ENCODE measurements at regions not wholly inside any gene's neighbourhood (a gene's known extent, or its start where the extent isn't known, plus 50 kb on each side); places are given as distances from the start of the nearest gene placed in this dataset.

GRCh38 chr1:199287206-199287605, 648.4 kb downstream of the PTPRC start:
- Histone ChIP-seq H3K27me3 (ENCODE audit: control insufficient read depth, insufficient read depth) (no peaks in the 10 kb centered on the region), H3K27ac (ENCODE audit: low read length) (no peak overlapping the region), H3K4me1 (ENCODE audit: control insufficient read depth, insufficient read depth, low read length) (no peaks in the 10 kb centered on the region), H3K9me3 (ENCODE audit: control insufficient read depth, low read length) (peaks cover 2% of the 10 kb centered on the region), H3K4me3 (ENCODE audit: low read length) (no peak overlapping the region)
- intact Hi-C loops (cut with DNase I): no loop called here
- ATAC-seq: no peak
- 86% methylated on average over 1 of the region's 1 CpG for WGBS
- DNase-seq: no peak

GRCh38 chr1:199287647-199288046, 648.8 kb downstream of the PTPRC start:
- Histone ChIP-seq H3K4me3 (ENCODE audit: low read length) (no peak overlapping the region), H3K27ac (ENCODE audit: low read length) (no peak overlapping the region), H3K4me1 (ENCODE audit: control insufficient read depth, insufficient read depth, low read length) (no peaks in the 10 kb centered on the region), H3K9me3 (ENCODE audit: control insufficient read depth, low read length) (peaks cover 2% of the 10 kb centered on the region), H3K27me3 (ENCODE audit: control insufficient read depth, insufficient read depth) (no peaks in the 10 kb centered on the region)
- ATAC-seq: no peak
- intact Hi-C loops (cut with DNase I): no loop called here
- WGBS: 55% methylated on average over 1 of the region's 1 CpG
- DNase-seq: no peak

GRCh38 chr1:199290186-199290585, 651.3 kb downstream of the PTPRC start:
- intact Hi-C loops (cut with DNase I): no loop called here
- no peak for DNase-seq
- Histone ChIP-seq H3K27me3 (ENCODE audit: control insufficient read depth, insufficient read depth) (no peaks in the 10 kb centered on the region), H3K4me3 (ENCODE audit: low read length) (no peak overlapping the region), H3K4me1 (ENCODE audit: control insufficient read depth, insufficient read depth, low read length) (no peaks in the 10 kb centered on the region), H3K27ac (ENCODE audit: low read length) (no peak overlapping the region), H3K9me3 (ENCODE audit: control insufficient read depth, low read length) (peaks cover 2% of the 10 kb centered on the region)
- no peak for ATAC-seq

GRCh38 chr1:199291022-199291740, 652.3 kb downstream of the PTPRC start:
- WGBS: 38% methylated on average over 2 of the region's 2 CpGs
- H3K4me3 ChIP-seq (ENCODE audit: low read length): no peak overlapping the region

GRCh38 chr1:199292896-199293295, 654.1 kb downstream of the PTPRC start:
- peaks cover 2% of the 10 kb centered on the region for H3K9me3 ChIP-seq (ENCODE audit: control insufficient read depth, low read length)
- ATAC-seq: no peak
- H3K27ac ChIP-seq (ENCODE audit: low read length): no peak overlapping the region
- intact Hi-C loops (cut with DNase I): no loop called here
- no peaks in the 10 kb centered on the region for H3K27me3 ChIP-seq (ENCODE audit: control insufficient read depth, insufficient read depth)
- H3K4me3 ChIP-seq (ENCODE audit: low read length): no peak overlapping the region
- WGBS: 80% methylated on average over 1 of the region's 1 CpG
- DNase-seq: no peak
- no peaks in the 10 kb centered on the region for H3K4me1 ChIP-seq (ENCODE audit: control insufficient read depth, insufficient read depth, low read length)

More at GRCh38 chr1:199291022-199291740, 652.3 kb downstream of the PTPRC start:
- DNase-seq: no peak
- intact Hi-C loops (cut with DNase I): no loop called here
- Histone ChIP-seq H3K4me1 (ENCODE audit: control insufficient read depth, insufficient read depth, low read length) (no peaks in the 10 kb centered on the region), H3K9me3 (ENCODE audit: control insufficient read depth, low read length) (peaks cover 2% of the 10 kb centered on the region), H3K27ac (ENCODE audit: low read length) (no peak overlapping the region), H3K27me3 (ENCODE audit: control insufficient read depth, insufficient read depth) (no peaks in the 10 kb centered on the region)
- ATAC-seq: no peak

GRCh38 chr1:199295107-199295506, 656.3 kb downstream of the PTPRC start:
- no peak overlapping the region for H3K27ac ChIP-seq (ENCODE audit: low read length)
- intact Hi-C loops (cut with DNase I): no loop called here
- H3K4me3 ChIP-seq (ENCODE audit: low read length): no peak overlapping the region
- no peak for DNase-seq
- ATAC-seq: no peak
- H3K27me3 ChIP-seq (ENCODE audit: control insufficient read depth, insufficient read depth): no peaks in the 10 kb centered on the region
- peaks cover 2% of the 10 kb centered on the region for H3K9me3 ChIP-seq (ENCODE audit: control insufficient read depth, low read length)
- H3K4me1 ChIP-seq (ENCODE audit: control insufficient read depth, insufficient read depth, low read length): no peaks in the 10 kb centered on the region
- 73% methylated on average over 3 of the region's 3 CpGs for WGBS

GRCh38 chr1:199297174-199297573, 658.3 kb downstream of the PTPRC start:
- no peak for ATAC-seq
- no peak for DNase-seq
- H3K27me3 ChIP-seq (ENCODE audit: control insufficient read depth, insufficient read depth): no peaks in the 10 kb centered on the region
- intact Hi-C loops (cut with DNase I): no loop called here
- no peak overlapping the region for H3K4me3 ChIP-seq (ENCODE audit: low read length)
- H3K9me3 ChIP-seq (ENCODE audit: control insufficient read depth, low read length): no peaks in the 10 kb centered on the region
- no peaks in the 10 kb centered on the region for H3K4me1 ChIP-seq (ENCODE audit: control insufficient read depth, insufficient read depth, low read length)
- no peak overlapping the region for H3K27ac ChIP-seq (ENCODE audit: low read length)

- DNase-seq: no peak
- 61% methylated on average over 3 of the region's 3 CpGs for WGBS
- Histone ChIP-seq H3K9me3 (ENCODE audit: control insufficient read depth, low read length) (no peaks in the 10 kb centered on the region), H3K27ac (ENCODE audit: low read length) (no peak overlapping the region), H3K4me3 (ENCODE audit: low read length) (no peak overlapping the region), H3K4me1 (ENCODE audit: control insufficient read depth, insufficient read depth, low read length) (no peaks in the 10 kb centered on the region), H3K27me3 (ENCODE audit: control insufficient read depth, insufficient read depth) (no peaks in the 10 kb centered on the region)
- intact Hi-C loops (cut with DNase I): no loop called here
- no peak for ATAC-seq
Measured at GRCh38 chr1:199297887-199298286, 659.0 kb downstream of the PTPRC start.

GRCh38 chr1:199298825-199299224, 660.0 kb downstream of the PTPRC start:
- H3K9me3 ChIP-seq (ENCODE audit: control insufficient read depth, low read length): no peaks in the 10 kb centered on the region
- DNase-seq: no peak
- no peaks in the 10 kb centered on the region for H3K27me3 ChIP-seq (ENCODE audit: control insufficient read depth, insufficient read depth)
- ATAC-seq: no peak
- H3K4me1 ChIP-seq (ENCODE audit: control insufficient read depth, insufficient read depth, low read length): no peaks in the 10 kb centered on the region
- WGBS: 59% methylated on average over 3 of the region's 3 CpGs
- H3K27ac ChIP-seq (ENCODE audit: low read length): no peak overlapping the region
- intact Hi-C loops (cut with DNase I): no loop called here
- H3K4me3 ChIP-seq (ENCODE audit: low read length): no peak overlapping the region

GRCh38 chr1:199301472-199302217, 662.8 kb downstream of the PTPRC start:
- H3K27ac ChIP-seq (ENCODE audit: low read length): no peak overlapping the region
- intact Hi-C loops (cut with DNase I): no loop called here
- H3K9me3 ChIP-seq (ENCODE audit: control insufficient read depth, low read length): no peaks in the 10 kb centered on the region
- ATAC-seq (no peak), DNase-seq (no peak)
- no peaks in the 10 kb centered on the region for H3K4me1 ChIP-seq (ENCODE audit: control insufficient read depth, insufficient read depth, low read length)
- H3K4me3 ChIP-seq (ENCODE audit: low read length): no peak overlapping the region
- no peaks in the 10 kb centered on the region for H3K27me3 ChIP-seq (ENCODE audit: control insufficient read depth, insufficient read depth)

- ATAC-seq (no peak), DNase-seq (no peak)
- Histone ChIP-seq H3K27ac (ENCODE audit: low read length) (no peak overlapping the region), H3K4me3 (ENCODE audit: low read length) (no peak overlapping the region), H3K4me1 (ENCODE audit: control insufficient read depth, insufficient read depth, low read length) (no peaks in the 10 kb centered on the region), H3K9me3 (ENCODE audit: control insufficient read depth, low read length) (no peaks in the 10 kb centered on the region), H3K27me3 (ENCODE audit: control insufficient read depth, insufficient read depth) (no peaks in the 10 kb centered on the region)
- intact Hi-C loops (cut with DNase I): no loop called here
Measured at GRCh38 chr1:199302554-199302953, 663.7 kb downstream of the PTPRC start.

All from right cardiac atrium (tissue), 5 donors.